B cell (primary cell): ENCODE measurements at regions not wholly inside any gene's neighbourhood (a gene's known extent, or its start where the extent isn't known, plus 50 kb on each side); places are given as distances from the start of the nearest gene placed in this dataset.

Source experiments
- ATAC-seq: fragments of 200-7000 bp; cut with Tn5 transposase; one replicate; pipeline ENCODE4 v1.10.0; 2021; ENCODE audit warnings: low read depth, mild to moderate bottlenecking, moderate number of reproducible peaks, moderate library complexity
- CTCF ChIA-PET: fragments of 350-600 bp; sonication (Branson Sonifier 250); formaldehyde crosslinking; loops from one replicate; lab custom pipeline; 2021; ENCODE audit warnings: antibody characterized with exemption, inconsistent platforms; lab: Charles Lee
- POLR2A ChIA-PET: fragments of 350-600 bp; sonication (Branson Sonifier 250); formaldehyde crosslinking; loops from one replicate; lab custom pipeline; 2021; ENCODE audit warnings: antibody characterized with exemption; lab: Charles Lee
- DNase-seq: peaks from one replicate; pipeline ENCODE4 v3.0.0; 2013
- H2AFZ ChIP-seq: 2 replicates; pipeline ENCODE4 v1.6.1; 2012; ENCODE audit warnings: mild to moderate bottlenecking, low read depth, low read length; ENCODE audit not compliant: insufficient read depth, poor library complexity, severe bottlenecking
- H3K27ac ChIP-seq, 2 donors: 1 replicate in 1 of 2; 2 replicates in 1 of 2; pipeline ENCODE4 v1.5.1; 2012 to 2013; ENCODE audit warnings: low read length in 2 of 2, mild to moderate bottlenecking in 2 of 2, moderate library complexity in 1 of 2
- H3K27me3 ChIP-seq, 4 experiments: fragments of 200-600 bp in 1 of 4; sonication (generic) in 1 of 4; replicated peaks in 1 of 4; 1 replicate in 2 of 4; 2 replicates in 2 of 4; pipeline versions ENCODE4 v1.6.1 to v1.7.0; 2013 to 2016; ENCODE audit warnings: low read length in 3 of 4, mild to moderate bottlenecking in 2 of 4, mixed read lengths in 1 of 4, moderate library complexity in 1 of 4; ENCODE audit not compliant: insufficient read depth in 4 of 4, control insufficient read depth in 3 of 4; ENCODE audit errors: control extremely low read depth in 1 of 4
- H3K36me3 ChIP-seq, 2 experiments: replicated peaks in 1 of 2; 1 replicate in 1 of 2; 2 replicates in 1 of 2; pipeline versions ENCODE4 v1.6.1 to v1.7.1; 2013; ENCODE audit warnings: low read length in 1 of 2; ENCODE audit not compliant: insufficient read depth in 2 of 2, control insufficient read depth in 1 of 2; ENCODE audit errors: control extremely low read depth in 1 of 2, extremely low read depth in 1 of 2
- H3K4me1 ChIP-seq, 2 donors: fragments of 200-600 bp in 1 of 2; sonication (generic) in 1 of 2; 1 replicate in 1 of 2; 2 replicates in 1 of 2; pipeline versions ENCODE4 v1.5.1 to v1.6.1; 2013 to 2017; ENCODE audit warnings: low read length in 2 of 2; ENCODE audit not compliant: control insufficient read depth in 2 of 2, insufficient read depth in 2 of 2
- H3K4me2 ChIP-seq: replicated peaks from 2 replicates; pipeline ENCODE3; 2012; ENCODE audit warnings: mild to moderate bottlenecking, low read depth, low read length; ENCODE audit not compliant: poor library complexity, severe bottlenecking
- H3K4me3 ChIP-seq, 5 experiments: fragments of 200-600 bp in 1 of 5; sonication (generic) in 1 of 5; 1 replicate in 3 of 5; 2 replicates in 2 of 5; pipeline versions ENCODE4 v1.5.1 to v1.7.0; 2011 to 2016; ENCODE audit warnings: low read length in 4 of 5, mild to moderate bottlenecking in 4 of 5, low read depth in 2 of 5, control low read depth in 1 of 5, moderate library complexity in 1 of 5; ENCODE audit not compliant: insufficient read depth in 1 of 5; ENCODE audit errors: control extremely low read depth in 1 of 5, extremely low read depth in 1 of 5
- H3K79me2 ChIP-seq: fragments of 200-600 bp; sonication (generic); one replicate; pipeline ENCODE4 v1.6.0; 2016; ENCODE audit warnings: low read length; ENCODE audit not compliant: control insufficient read depth, insufficient read depth
- H3K9ac ChIP-seq: fragments of 200-600 bp; sonication (generic); 2 replicates; pipeline ENCODE4 v1.6.1; 2017; ENCODE audit warnings: mild to moderate bottlenecking, low read length, moderate library complexity
- H3K9me3 ChIP-seq, 3 donors: one replicate each; pipeline versions ENCODE4 v1.6.1 to v1.7.1; 2013; ENCODE audit warnings: low read length in 2 of 3; ENCODE audit not compliant: control insufficient read depth in 2 of 3, insufficient read depth in 1 of 3; ENCODE audit errors: control extremely low read depth in 1 of 3
- H4K20me1 ChIP-seq: 2 replicates; pipeline ENCODE4 v1.6.0; 2012; ENCODE audit warnings: mild to moderate bottlenecking, low read length; ENCODE audit not compliant: insufficient read depth, control insufficient read depth, poor library complexity, severe bottlenecking
- H3K27ac Mint-ChIP-seq: one replicate; pipeline ENCODE4 v1.8.0; 2021; ENCODE audit warnings: mixed read lengths
- H3K27me3 Mint-ChIP-seq: one replicate; pipeline ENCODE4 v1.8.0; 2021; ENCODE audit warnings: mixed read lengths
- H3K4me1 Mint-ChIP-seq: one replicate; pipeline ENCODE4 v1.8.0; 2021; ENCODE audit warnings: mixed read lengths
- H3K4me3 Mint-ChIP-seq: one replicate; pipeline ENCODE4 v1.8.0; 2021; ENCODE audit warnings: mixed read lengths
- H3K9me3 Mint-ChIP-seq: one replicate; pipeline ENCODE4 v1.8.0; 2022; ENCODE audit warnings: mixed read lengths; ENCODE audit not compliant: insufficient read depth
- CTCF ChIP-seq: fragments of 200-600 bp; IDR thresholded peaks from one replicate; pipeline ENCODE4 v1.8.0; 2022; ENCODE audit warnings: antibody characterized with exemption, mild to moderate bottlenecking
- EZH2 ChIP-seq: IDR thresholded peaks from 2 replicates; pipeline ENCODE4 v1.6.1; 2012; ENCODE audit warnings: borderline replicate concordance, low read depth, mild to moderate bottlenecking, moderate library complexity, low read length; ENCODE audit not compliant: insufficient read depth, poor library complexity, severe bottlenecking
- WGBS: methylation state at CpG from one replicate; pipeline ENCODE4 v1.1.5; 2013; ENCODE audit warnings: missing lambda C conversion rate; ENCODE audit not compliant: insufficient coverage; 5-methylcytosine and 5-hydroxymethylcytosine counted together
- intact Hi-C: fragments of 100-400 bp; cut with micrococcal nuclease; formaldehyde crosslinking; loops from one replicate; pipeline ENCODE4 v1.10.0; 2022

GRCh38 chr16:13397126-13397525 lies 495.7 kb downstream of the SHISA9 start:
- Histone ChIP-seq H3K79me2 (no peaks in the 10 kb centered on the region), H3K27ac (no peak overlapping the region), H3K9me3 (peaks cover 0 to 6% (median 0%) of the 10 kb centered on the region in 3 donors), H3K36me3 (no peaks in the 10 kb centered on the region), H3K4me3 (no peak overlapping the region), H3K9ac (no peak overlapping the region), H4K20me1 (no peaks in the 10 kb centered on the region), H3K4me2 (no peak overlapping the region), H3K27me3 (no peaks in the 10 kb centered on the region), H3K4me1 (no peaks in the 10 kb centered on the region), H2AFZ (no peak overlapping the region)
- no peaks in the 10 kb centered on the region for H3K4me1 Mint-ChIP-seq
- no peaks in the 10 kb centered on the region for H3K9me3 Mint-ChIP-seq
- CTCF ChIA-PET: no interaction called here
- POLR2A ChIA-PET: no interaction called here
- 85% methylated on average over 4 of the region's 7 CpGs for WGBS
- DNase-seq (no peak), ATAC-seq (no peak)
- H3K4me3 Mint-ChIP-seq: no peak overlapping the region
- TF ChIP-seq CTCF (no peak), EZH2 (no peak)
- H3K27ac Mint-ChIP-seq: no peak overlapping the region
- H3K27me3 Mint-ChIP-seq: no peaks in the 10 kb centered on the region
- intact Hi-C loops: no loop called here

GRCh38 chr16:13401641-13402040 lies 500.2 kb downstream of the SHISA9 start:
- no peak overlapping the region for H3K4me3 Mint-ChIP-seq
- H4K20me1 ChIP-seq: no peaks in the 10 kb centered on the region
- H2AFZ ChIP-seq: no peak overlapping the region
- peaks cover 3% of the 10 kb centered on the region for H3K9me3 Mint-ChIP-seq
- peaks cover 0 to 6% (median 0%) of the 10 kb centered on the region in 3 donors for H3K9me3 ChIP-seq
- DNase-seq: no peak
- no peaks in the 10 kb centered on the region for H3K27me3 Mint-ChIP-seq
- no peak overlapping the region for H3K9ac ChIP-seq
- H3K4me1 Mint-ChIP-seq: no peaks in the 10 kb centered on the region
- H3K4me1 ChIP-seq: no peaks in the 10 kb centered on the region
- H3K27ac Mint-ChIP-seq: no peak overlapping the region
- WGBS: 100% methylated on average over 2 of the region's 4 CpGs
- no peaks in the 10 kb centered on the region for H3K36me3 ChIP-seq
- CTCF ChIA-PET: no interaction called here
- POLR2A ChIA-PET: no interaction called here
- ATAC-seq: no peak
- no peaks in the 10 kb centered on the region for H3K27me3 ChIP-seq
- TF ChIP-seq EZH2 (no peak), CTCF (no peak)
- H3K79me2 ChIP-seq: no peaks in the 10 kb centered on the region
- H3K27ac ChIP-seq: no peak overlapping the region
- H3K4me2 ChIP-seq: no peak overlapping the region
- intact Hi-C loops: no loop called here
- no peak overlapping the region for H3K4me3 ChIP-seq
